GM18505 (cell line): ENCODE measurements at regions not wholly inside any gene's neighbourhood (a gene's known extent, or its start where the extent isn't known, plus 50 kb on each side); places are given as distances from the start of the nearest gene placed in this dataset.
"Not testable (repeated sequence)": the region's sequence is repeated elsewhere in the genome, so short reads cannot be mapped to it uniquely, and the experiment has no call there.

ENCODE experiments used
- ATAC-seq: cut with Tn5 transposase; IDR thresholded peaks from one replicate; pipeline ENCODE4 v1.9.1; 2021; ENCODE audit not compliant: unreplicated experiment
- POLR2A ChIP-seq: IDR thresholded peaks from 4 replicates; pipeline ENCODE4 v1.6.1; 2011; ENCODE audit warnings: borderline replicate concordance; ENCODE audit not compliant: insufficient read depth, insufficient read length; ENCODE audit errors: extremely low read depth

- TF ChIP-seq POLR2A, result no peak
- no peak for ATAC-seq
These were observed 933.0 kb downstream of the TLE4 start for GRCh38 chr9:80504601-80505230.

GRCh38 chr9:80503671-80504281 is 932.0 kb downstream of the TLE4 start:
- no peak for ATAC-seq
- TF ChIP-seq POLR2A, result no peak

- no peak for ATAC-seq
- no peak for TF ChIP-seq POLR2A
These were observed 930.5 kb downstream of the TLE4 start for GRCh38 chr9:80502306-80502705.

- no peak for TF ChIP-seq POLR2A
- no peak for ATAC-seq
These were observed 929.9 kb downstream of the TLE4 start for GRCh38 chr9:80501635-80502034.

GRCh38 chr9:80500300-80500699 is 928.5 kb downstream of the TLE4 start:
- no peak for TF ChIP-seq POLR2A
- ATAC-seq, result no peak

GRCh38 chr9:80498001-80498555 is 926.3 kb downstream of the TLE4 start:
- TF ChIP-seq POLR2A, result no peak
- ATAC-seq, result no peak

- ATAC-seq, result no peak
- no peak for TF ChIP-seq POLR2A
These were observed 925.3 kb downstream of the TLE4 start for GRCh38 chr9:80496901-80497556.

- no peak for TF ChIP-seq POLR2A
- no peak for ATAC-seq
These were observed 921.5 kb downstream of the TLE4 start for GRCh38 chr9:80493258-80493657.

- no peak for ATAC-seq
- TF ChIP-seq POLR2A, result no peak
These were observed 920.5 kb downstream of the TLE4 start for GRCh38 chr9:80492221-80492620.

- TF ChIP-seq POLR2A, result no peak
- no peak for ATAC-seq
These were observed 919.4 kb downstream of the TLE4 start for GRCh38 chr9:80491086-80491696.

- no peak for TF ChIP-seq POLR2A
- ATAC-seq, result no peak
These were observed 917.6 kb downstream of the TLE4 start for GRCh38 chr9:80489329-80489728.

- TF ChIP-seq POLR2A, result no peak
- no peak for ATAC-seq
These were observed 913.9 kb downstream of the TLE4 start for GRCh38 chr9:80485420-80486250.

GRCh38 chr9:80482251-80482650 is 910.5 kb downstream of the TLE4 start:
- not testable (repeated sequence) for ATAC-seq
